GM12878 (cell line): ENCODE measurements at regions not wholly inside any gene's neighbourhood (a gene's known extent, or its start where the extent isn't known, plus 50 kb on each side); places are given as distances from the start of the nearest gene placed in this dataset.

Experiments
- ATAC-seq: fragments of 200-7000 bp; cut with Tn5 transposase; 3 replicates; pipeline ENCODE4 v1.9.1; 2020; ENCODE audit warnings: mild to moderate bottlenecking, moderate library complexity
- BruUV-seq: library from RNA; stranded (reverse); fragments of 400-500 nt; replicated peaks from 2 replicates; lab custom pipeline; 2021; lab: Mats Ljungman, UMichigan
- CTCF ChIA-PET: fragments of 300-600 bp; sonication (Branson Sonifier 250); formaldehyde crosslinking; extraction: SDS; loops from one replicate; lab custom pipeline; 2021; ENCODE audit warnings: inconsistent platforms; lab: Yijun Ruan, JAX
- POLR2A ChIA-PET: fragments of 350-600 bp; formaldehyde crosslinking; extraction: SDS; loops from one replicate; lab custom pipeline; 2021; ENCODE audit warnings: inconsistent platforms; lab: Charles Lee
- RAD21 ChIA-PET: fragments of 300-600 bp; sonication (Branson Sonifier 250); formaldehyde crosslinking; loops from one replicate; lab custom pipeline; 2023; ENCODE audit warnings: antibody characterized with exemption; ENCODE audit not compliant: unreplicated experiment; lab: Charles Lee
- SMC1A ChIA-PET: fragments of 300-600 bp; sonication (Branson Sonifier 250); formaldehyde crosslinking; loops from one replicate; lab custom pipeline; 2023; ENCODE audit not compliant: unreplicated experiment, uncharacterized antibody; lab: Charles Lee
- DNase-seq: peaks from one replicate; pipeline ENCODE4 v3.0.0-alpha.2; 2011; ENCODE audit warnings: low read depth, low spot score
- FAIRE-seq: peaks from 3 replicates; lab custom pipeline; 2011; peaks lifted over from hg19 to GRCh38; lab: Jason Lieb, UNC
- H2AFZ ChIP-seq: 2 replicates; pipeline ENCODE4 v1.6.0; 2011; ENCODE audit warnings: low read depth, low read length, control low read depth; ENCODE audit not compliant: control insufficient read depth
- H3K27ac ChIP-seq: 2 replicates; pipeline ENCODE4 v1.5.1; 2011; ENCODE audit warnings: control low read depth; ENCODE audit not compliant: control insufficient read depth, insufficient read depth
- H3K27me3 ChIP-seq, 2 experiments: replicated peaks in 1 of 2; 2 replicates each; pipeline versions ENCODE4 v1.6.0 to v1.6.1; 2011; ENCODE audit warnings: low read length in 1 of 2; ENCODE audit not compliant: control insufficient read depth in 2 of 2, insufficient read depth in 2 of 2
- H3K36me3 ChIP-seq, 2 experiments: 2 replicates each; pipeline ENCODE4 v1.5.1; 2011; ENCODE audit warnings: low read length in 1 of 2; ENCODE audit not compliant: control insufficient read depth in 2 of 2, insufficient read depth in 2 of 2
- H3K4me1 ChIP-seq: 2 replicates; pipeline ENCODE4 v1.6.1; 2011; ENCODE audit warnings: mild to moderate bottlenecking, low read length, moderate library complexity, mixed read lengths; ENCODE audit not compliant: control insufficient read depth, insufficient read depth
- H3K4me2 ChIP-seq: 2 replicates; pipeline ENCODE4 v1.6.0; 2011; ENCODE audit warnings: control low read depth; ENCODE audit not compliant: control insufficient read depth, insufficient read depth
- H3K4me3 ChIP-seq: fragments of 200-600 bp; sonication (generic); 2 replicates; pipeline ENCODE4 v1.5.1; 2016
- H3K79me2 ChIP-seq: 2 replicates; pipeline ENCODE4 v1.6.0; 2011; ENCODE audit warnings: low read length; ENCODE audit not compliant: control insufficient read depth, insufficient read depth
- H3K9ac ChIP-seq: 2 replicates; pipeline ENCODE4 v1.8.0; 2011; ENCODE audit warnings: low read length, control low read depth, mixed read lengths; ENCODE audit not compliant: control insufficient read depth, insufficient read depth
- H3K9me3 ChIP-seq: replicated peaks from 3 replicates; pipeline ENCODE4 v1.5.1; 2011; ENCODE audit warnings: mild to moderate bottlenecking, low read length; ENCODE audit not compliant: control insufficient read depth, insufficient read depth
- H4K20me1 ChIP-seq: 2 replicates; pipeline ENCODE4 v1.6.0; 2011; ENCODE audit not compliant: control insufficient read depth, insufficient read depth
- ATF7 ChIP-seq: fragments of 450-650 bp; IDR thresholded peaks from 2 replicates; pipeline ENCODE4 v1.6.1; 2016; ENCODE audit warnings: low read depth, mild to moderate bottlenecking
- CBX5 ChIP-seq: sonication (generic); IDR thresholded peaks from 2 replicates; pipeline ENCODE4 v1.6.1; 2016; ENCODE audit warnings: low read depth, moderate library complexity, mild to moderate bottlenecking, inconsistent platforms
- CHD4 ChIP-seq: fragments of 200-600 bp; sonication (generic); IDR thresholded peaks from 2 replicates; pipeline ENCODE4 v1.6.1; 2016; ENCODE audit warnings: mild to moderate bottlenecking
- EED ChIP-seq: sonication (generic); IDR thresholded peaks from 2 replicates; pipeline ENCODE4 v1.6.1; 2016; ENCODE audit warnings: antibody characterized with exemption, low read depth
- EP300 ChIP-seq, 2 experiments: fragments of 150-350 bp in 1 of 2; IDR thresholded peaks; 2 replicates each; pipeline ENCODE4 v1.6.1; 2011 to 2012; ENCODE audit warnings: low read depth in 2 of 2, low read length in 2 of 2, borderline replicate concordance in 1 of 2, improper control_type of control experiment in 1 of 2, inconsistent platforms in 1 of 2; ENCODE audit not compliant: control insufficient read depth in 1 of 2
- HCFC1 ChIP-seq: fragments of 150-350 bp; IDR thresholded peaks from 2 replicates; pipeline ENCODE4 v1.6.1; 2014; ENCODE audit warnings: low read length
- HDAC6 ChIP-seq: fragments of 200-600 bp; sonication (generic); IDR thresholded peaks from one replicate; pipeline ENCODE4 v1.8.0; 2017; ENCODE audit warnings: antibody characterized with exemption; ENCODE audit not compliant: unreplicated experiment
- IKZF2 ChIP-seq, 2 experiments: fragments of 450-650 bp; IDR thresholded peaks; 2 replicates each; pipeline ENCODE4 v1.6.1; 2017; ENCODE audit warnings: mild to moderate bottlenecking in 2 of 2, moderate library complexity in 2 of 2
- LARP7 ChIP-seq: fragments of 450-650 bp; IDR thresholded peaks from 2 replicates; pipeline ENCODE4 v1.6.1; 2017; ENCODE audit warnings: mild to moderate bottlenecking
- MYC ChIP-seq: IDR thresholded peaks from 2 replicates; pipeline ENCODE4 v1.6.1; 2011; ENCODE audit warnings: mild to moderate bottlenecking, low read length, moderate library complexity, inconsistent platforms; ENCODE audit not compliant: insufficient read depth, insufficient replicate concordance, insufficient read length, severe bottlenecking
- RELA ChIP-seq: fragments of 450-650 bp; IDR thresholded peaks from 2 replicates; pipeline ENCODE4 v1.8.0; 2014; ENCODE audit warnings: borderline replicate concordance; ENCODE audit not compliant: partially characterized antibody
- SIX5 ChIP-seq: IDR thresholded peaks from 2 replicates; pipeline ENCODE4 v1.6.1; 2011; ENCODE audit warnings: mild to moderate bottlenecking, low read depth, low read length, moderate library complexity; ENCODE audit not compliant: severe bottlenecking
- SMARCA5 ChIP-seq: fragments of 450-650 bp; IDR thresholded peaks from 2 replicates; pipeline ENCODE4 v1.6.1; 2017; ENCODE audit warnings: mild to moderate bottlenecking
- SREBF1 ChIP-seq: IDR thresholded peaks from 2 replicates; pipeline ENCODE4 v1.6.1; 2012; ENCODE audit warnings: mild to moderate bottlenecking, low read length
- YY1 ChIP-seq: IDR thresholded peaks from 2 replicates; pipeline ENCODE4 v1.6.1; 2011; ENCODE audit warnings: low read depth, mild to moderate bottlenecking, low read length
- WGBS: methylation state at CpG from one replicate; pipeline ENCODE4 v1.1.6; 2016; ENCODE audit warnings: low lambda C conversion rate; ENCODE audit not compliant: insufficient replicate concordance, insufficient coverage; ENCODE audit errors: missing lambda C conversion rate; 5-methylcytosine and 5-hydroxymethylcytosine counted together
- in situ Hi-C: fragments of 300-500 bp; cut with MboI; formaldehyde crosslinking; loops from 9 replicates; pipeline ENCODE4 v1.14.3; 2018; ENCODE audit warnings: mixed read lengths
- intact Hi-C: fragments of 100-400 bp; cut with micrococcal nuclease; formaldehyde crosslinking; loops from one replicate; pipeline ENCODE4 v1.14.2; 2022; ENCODE audit not compliant: unreplicated experiment
- TF ChIP-seq, protein P1 (sequence below): fragments of 450-650 bp; IDR thresholded peaks from 2 replicates; pipeline ENCODE4 v1.6.1; 2017; ENCODE audit warnings: mild to moderate bottlenecking, moderate library complexity
- TF ChIP-seq, protein P2 (sequence below): fragments of 450-650 bp; IDR thresholded peaks from 2 replicates; pipeline ENCODE4 v1.6.1; 2016; ENCODE audit warnings: mild to moderate bottlenecking

DNA sequence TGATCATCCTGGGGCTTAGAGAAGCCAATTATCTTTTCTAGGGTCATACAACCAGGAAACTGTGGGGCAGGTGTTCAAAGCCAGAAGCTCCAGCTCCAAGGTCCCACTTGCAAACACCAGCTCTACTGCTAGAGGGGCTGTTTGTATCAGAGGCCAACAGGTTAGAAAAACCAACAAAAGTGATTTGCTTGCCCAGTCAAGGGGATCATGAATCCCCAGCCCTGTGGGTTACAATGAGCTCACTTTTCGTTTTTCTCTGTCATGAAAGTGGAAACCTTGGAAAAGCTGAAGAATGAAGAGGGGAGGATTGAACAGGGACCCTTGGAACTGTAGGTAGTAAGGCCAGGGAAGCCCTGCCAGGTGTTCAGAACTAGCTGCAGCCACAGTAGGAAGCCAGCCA lies 119.2 kb downstream of the SPP2 start:
- CTCF ChIA-PET, result interaction anchor here (1.0 kb wide), 1 partner anchor 12 kb away, joined by 3 read pairs; no protein-coding TSS in a partner anchor
- intact Hi-C loops, result no loop called here
- ATAC-seq (no peak), FAIRE-seq (no peak), DNase-seq (no peak)
- SMC1A ChIA-PET, result interaction anchor here (1.2 kb wide), 1 partner anchor 22 kb away, joined by 3 read pairs; no protein-coding TSS in a partner anchor
- no peak overlapping the region for H3K4me2 ChIP-seq
- no peaks in the 10 kb centered on the region for H4K20me1 ChIP-seq
- H2AFZ ChIP-seq, result no peak overlapping the region
- H3K4me3 ChIP-seq, result no peak overlapping the region
- in situ Hi-C loops, result no loop called here
- no peak overlapping the region for H3K9ac ChIP-seq
- H3K79me2 ChIP-seq, result no peaks in the 10 kb centered on the region
- RAD21 ChIA-PET, result no interaction called here
- 0% methylated on average over 1 of the region's 1 CpG for WGBS
- BruUV-seq, result no TSS peak
- no peaks in the 10 kb centered on the region for H3K27me3 ChIP-seq
- no peaks in the 10 kb centered on the region for H3K9me3 ChIP-seq
- H3K4me1 ChIP-seq, result no peaks in the 10 kb centered on the region
- no peak overlapping the region for H3K27ac ChIP-seq
- POLR2A ChIA-PET, result interaction anchor here (0.6 kb wide), 1 partner anchor 42 kb away, joined by 3 read pairs; no protein-coding TSS in a partner anchor
- no peaks in the 10 kb centered on the region for H3K36me3 ChIP-seq
- TF ChIP-seq IKZF2 (IDR thresholded peaks at IDR 0.05) (no peak), SMARCA5 (no peak), EED (no peak), CHD4 (no peak), EP300 (IDR thresholded peaks at IDR 0.05; ENCODE audit: borderline replicate concordance in 1 of 2, control insufficient read depth in 1 of 2, low read depth in 2 of 2, low read length in 2 of 2) (no peak), SIX5 (no peak), LARP7 (no peak), SREBF1 (no peak), RELA (no peak), MYC (no peak), CBX5 (no peak), ATF7 (no peak), HCFC1 (no peak), HDAC6 (no peak), YY1 (no peak)
- TF ChIP-seq, protein P1, sequence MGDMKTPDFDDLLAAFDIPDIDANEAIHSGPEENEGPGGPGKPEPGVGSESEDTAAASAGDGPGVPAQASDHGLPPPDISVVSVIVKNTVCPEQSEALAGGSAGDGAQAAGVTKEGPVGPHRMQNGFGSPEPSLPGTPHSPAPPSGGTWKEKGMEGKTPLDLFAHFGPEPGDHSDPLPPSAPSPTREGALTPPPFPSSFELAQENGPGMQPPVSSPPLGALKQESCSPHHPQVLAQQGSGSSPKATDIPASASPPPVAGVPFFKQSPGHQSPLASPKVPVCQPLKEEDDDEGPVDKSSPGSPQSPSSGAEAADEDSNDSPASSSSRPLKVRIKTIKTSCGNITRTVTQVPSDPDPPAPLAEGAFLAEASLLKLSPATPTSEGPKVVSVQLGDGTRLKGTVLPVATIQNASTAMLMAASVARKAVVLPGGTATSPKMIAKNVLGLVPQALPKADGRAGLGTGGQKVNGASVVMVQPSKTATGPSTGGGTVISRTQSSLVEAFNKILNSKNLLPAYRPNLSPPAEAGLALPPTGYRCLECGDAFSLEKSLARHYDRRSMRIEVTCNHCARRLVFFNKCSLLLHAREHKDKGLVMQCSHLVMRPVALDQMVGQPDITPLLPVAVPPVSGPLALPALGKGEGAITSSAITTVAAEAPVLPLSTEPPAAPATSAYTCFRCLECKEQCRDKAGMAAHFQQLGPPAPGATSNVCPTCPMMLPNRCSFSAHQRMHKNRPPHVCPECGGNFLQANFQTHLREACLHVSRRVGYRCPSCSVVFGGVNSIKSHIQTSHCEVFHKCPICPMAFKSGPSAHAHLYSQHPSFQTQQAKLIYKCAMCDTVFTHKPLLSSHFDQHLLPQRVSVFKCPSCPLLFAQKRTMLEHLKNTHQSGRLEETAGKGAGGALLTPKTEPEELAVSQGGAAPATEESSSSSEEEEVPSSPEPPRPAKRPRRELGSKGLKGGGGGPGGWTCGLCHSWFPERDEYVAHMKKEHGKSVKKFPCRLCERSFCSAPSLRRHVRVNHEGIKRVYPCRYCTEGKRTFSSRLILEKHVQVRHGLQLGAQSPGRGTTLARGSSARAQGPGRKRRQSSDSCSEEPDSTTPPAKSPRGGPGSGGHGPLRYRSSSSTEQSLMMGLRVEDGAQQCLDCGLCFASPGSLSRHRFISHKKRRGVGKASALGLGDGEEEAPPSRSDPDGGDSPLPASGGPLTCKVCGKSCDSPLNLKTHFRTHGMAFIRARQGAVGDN, result no peak
- TF ChIP-seq, protein P2, sequence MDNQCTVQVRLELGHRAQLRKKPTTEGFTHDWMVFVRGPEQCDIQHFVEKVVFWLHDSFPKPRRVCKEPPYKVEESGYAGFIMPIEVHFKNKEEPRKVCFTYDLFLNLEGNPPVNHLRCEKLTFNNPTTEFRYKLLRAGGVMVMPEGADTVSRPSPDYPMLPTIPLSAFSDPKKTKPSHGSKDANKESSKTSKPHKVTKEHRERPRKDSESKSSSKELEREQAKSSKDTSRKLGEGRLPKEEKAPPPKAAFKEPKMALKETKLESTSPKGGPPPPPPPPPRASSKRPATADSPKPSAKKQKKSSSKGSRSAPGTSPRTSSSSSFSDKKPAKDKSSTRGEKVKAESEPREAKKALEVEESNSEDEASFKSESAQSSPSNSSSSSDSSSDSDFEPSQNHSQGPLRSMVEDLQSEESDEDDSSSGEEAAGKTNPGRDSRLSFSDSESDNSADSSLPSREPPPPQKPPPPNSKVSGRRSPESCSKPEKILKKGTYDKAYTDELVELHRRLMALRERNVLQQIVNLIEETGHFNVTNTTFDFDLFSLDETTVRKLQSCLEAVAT, result no peak
